ENCODE measurements at regions not wholly inside any gene's neighbourhood (a gene's known extent, or its start where the extent isn't known, plus 50 kb on each side); places are given as distances from the start of the nearest gene placed in this dataset.

GRCh38 chr3:35946121-35946853 lies 307.0 kb downstream of the ARPP21 start:
- DNase-seq (ENCODE audit: low read depth in 4 of 4, low spot score in 2 of 4): peak in 1 of 4 donors; percentile 7

DNA sequence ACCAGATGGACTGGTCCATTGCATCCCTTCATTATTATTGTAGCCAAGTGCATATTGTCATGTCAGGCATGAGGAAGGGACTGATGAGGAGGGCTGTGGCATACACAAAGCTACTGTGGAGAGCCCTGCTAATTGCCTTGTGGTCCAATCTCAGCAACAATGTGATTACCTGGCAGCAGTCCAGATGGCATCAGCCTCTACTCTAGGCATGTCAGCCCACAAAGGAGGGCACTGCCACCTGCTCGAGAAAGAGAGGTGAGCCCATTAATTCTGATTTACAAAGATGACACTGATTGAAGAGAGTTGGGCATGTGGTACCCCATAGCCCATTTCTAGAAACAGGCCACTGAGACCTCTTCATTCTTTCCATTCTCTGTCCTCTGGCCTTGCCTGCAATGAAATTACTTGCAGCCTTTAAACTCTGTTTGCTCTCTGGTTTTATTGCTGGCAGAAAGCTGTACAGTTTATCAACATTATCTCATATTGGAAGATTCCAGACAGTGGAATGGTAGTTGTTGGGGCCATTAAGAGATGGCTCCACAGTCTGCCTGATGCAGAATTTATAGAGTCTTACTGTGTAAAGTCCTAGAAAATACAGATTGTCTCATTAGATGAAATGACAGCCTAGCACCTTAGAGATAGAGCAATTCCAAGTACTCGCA lies 307.7 kb downstream of the ARPP21 start:
- no peak for DNase-seq (ENCODE audit: low read depth in 4 of 4, low spot score in 2 of 4)

GRCh38 chr3:35950021-35950420 lies 310.7 kb downstream of the ARPP21 start:
- DNase-seq (ENCODE audit: low read depth in 4 of 4, low spot score in 2 of 4): no peak

DNA sequence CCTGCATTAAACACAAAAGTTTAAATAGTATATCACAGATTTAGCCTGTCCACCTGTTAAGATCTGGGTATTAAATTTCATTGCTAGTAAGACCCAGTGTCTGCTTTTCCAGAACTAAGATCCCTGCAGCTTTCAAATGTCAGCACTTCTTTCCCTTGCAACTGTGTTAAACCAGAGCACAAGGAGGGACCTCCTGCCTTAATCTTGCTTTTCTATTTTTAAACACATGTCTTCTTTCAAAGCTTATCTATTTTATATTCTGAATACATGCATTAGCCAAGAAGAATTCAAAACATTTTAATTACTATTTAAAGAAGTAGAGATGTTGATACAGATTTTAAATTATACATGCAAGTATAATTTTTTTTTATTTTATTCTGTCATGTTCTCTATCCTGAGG lies 315.1 kb downstream of the ARPP21 start:
- no peak for DNase-seq (ENCODE audit: low read depth in 4 of 4, low spot score in 2 of 4)

DNA sequence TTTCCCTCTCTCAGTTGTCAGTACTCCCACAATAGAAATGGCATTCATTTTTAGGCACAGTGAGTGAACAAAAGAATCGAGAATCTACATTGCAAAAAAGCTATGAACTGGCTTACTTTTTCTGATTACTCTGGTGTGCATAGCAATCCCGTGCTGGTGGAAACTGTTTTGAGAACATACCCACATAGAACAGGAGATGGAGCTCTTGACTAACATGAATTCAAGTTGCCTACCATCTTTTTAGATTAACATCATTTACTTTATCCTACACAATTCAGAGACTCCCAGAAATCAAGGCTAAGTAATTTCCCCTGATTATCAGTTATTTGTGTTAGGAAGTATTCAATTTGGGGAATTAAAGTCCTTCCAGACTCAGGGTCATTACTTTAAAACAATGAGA lies 326.6 kb downstream of the ARPP21 start:
- DNase-seq (ENCODE audit: low read depth in 4 of 4, low spot score in 2 of 4): peak in 2 of 4 donors; percentile 10 to 21

- no peak for DNase-seq (ENCODE audit: low read depth in 4 of 4, low spot score in 2 of 4)
These were observed 327.5 kb downstream of the ARPP21 start for GRCh38 chr3:35966629-35967464.

DNA sequence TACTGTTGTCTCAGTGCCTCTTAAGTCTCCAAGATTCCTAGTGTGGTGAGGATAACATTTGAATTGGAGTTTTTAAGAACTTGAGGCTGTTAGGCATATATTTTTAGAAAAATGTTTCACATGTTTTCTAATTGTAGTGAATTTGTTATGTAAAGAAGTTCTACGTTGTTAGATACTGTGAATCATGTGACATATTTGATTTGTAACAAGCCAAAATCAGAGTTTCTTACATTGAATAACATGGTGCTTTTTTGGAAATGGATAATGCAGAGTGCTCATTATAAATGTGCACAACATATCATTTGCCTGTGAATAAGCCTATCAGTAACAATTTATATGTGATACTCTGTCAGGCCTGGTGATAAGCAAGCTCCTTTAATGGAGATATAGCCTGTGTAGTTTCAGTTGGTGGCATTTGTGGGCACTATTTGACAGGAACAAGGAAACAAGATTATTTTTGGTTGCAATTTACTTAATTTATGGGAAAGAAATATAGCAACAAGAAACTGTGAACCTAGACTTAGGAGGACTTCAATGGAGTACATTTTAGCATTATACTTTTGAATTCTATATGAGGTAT lies 328.8 kb downstream of the ARPP21 start:
- DNase-seq (ENCODE audit: low read depth in 4 of 4, low spot score in 2 of 4): no peak

DNA sequence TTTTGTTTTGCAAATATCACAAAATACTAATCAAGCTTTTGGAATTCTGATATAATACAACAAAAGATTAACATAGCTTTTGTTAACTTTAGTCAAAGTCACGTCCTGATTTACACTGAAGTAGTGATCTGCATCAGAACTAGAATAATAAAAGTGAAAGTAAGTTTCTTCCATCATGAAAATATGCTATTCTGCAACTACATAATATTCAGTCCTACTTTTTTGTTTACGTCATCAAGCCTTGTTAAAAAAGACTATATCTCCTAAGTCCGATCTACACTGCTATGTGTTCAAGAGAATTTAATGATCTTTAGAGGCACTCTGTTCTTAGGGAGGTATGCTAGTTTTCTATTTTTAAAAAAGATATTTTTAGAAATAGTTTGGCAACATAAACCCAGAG lies 330.1 kb downstream of the ARPP21 start:
- DNase-seq (ENCODE audit: low read depth in 4 of 4, low spot score in 2 of 4): no peak

DNA sequence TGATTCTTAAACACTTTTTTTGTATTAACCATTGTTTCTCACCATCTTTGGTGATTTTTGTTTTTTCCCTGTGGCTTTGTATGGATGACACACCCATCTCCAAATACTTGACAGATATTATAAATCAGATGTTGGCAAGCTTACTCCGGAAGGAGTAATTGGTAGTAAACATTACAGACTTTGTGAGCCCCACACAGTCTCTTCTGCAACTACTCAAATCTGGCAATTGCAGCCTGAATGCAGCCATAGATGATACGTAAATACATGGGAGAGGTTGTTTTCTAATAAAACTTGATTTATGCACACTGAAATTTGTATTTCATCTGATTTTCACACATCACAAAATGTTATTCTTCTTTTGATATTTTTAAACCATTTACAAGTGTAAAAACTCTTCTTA lies 331.5 kb downstream of the ARPP21 start:
- no peak for DNase-seq (ENCODE audit: low read depth in 4 of 4, low spot score in 2 of 4)

DNA sequence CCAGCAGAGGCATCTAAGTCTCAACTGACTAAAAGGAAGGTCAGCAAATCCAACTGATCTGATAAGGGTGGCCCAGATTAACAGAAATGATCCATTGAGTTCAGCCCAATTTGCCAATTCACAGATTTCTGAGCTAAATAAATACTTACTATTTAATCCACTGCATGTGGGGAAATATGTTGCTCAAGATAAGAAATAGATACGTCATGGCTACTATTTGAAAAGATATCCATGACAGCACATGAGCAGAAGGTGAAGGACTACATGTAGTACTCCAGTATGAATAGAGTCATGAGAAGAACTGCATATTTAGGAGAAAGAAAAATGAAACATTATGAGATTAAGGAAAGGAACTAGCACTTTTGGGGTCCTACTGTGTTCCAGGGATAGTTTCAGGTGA lies 332.4 kb downstream of the ARPP21 start:
- DNase-seq (ENCODE audit: low read depth in 4 of 4, low spot score in 2 of 4): no peak

DNA sequence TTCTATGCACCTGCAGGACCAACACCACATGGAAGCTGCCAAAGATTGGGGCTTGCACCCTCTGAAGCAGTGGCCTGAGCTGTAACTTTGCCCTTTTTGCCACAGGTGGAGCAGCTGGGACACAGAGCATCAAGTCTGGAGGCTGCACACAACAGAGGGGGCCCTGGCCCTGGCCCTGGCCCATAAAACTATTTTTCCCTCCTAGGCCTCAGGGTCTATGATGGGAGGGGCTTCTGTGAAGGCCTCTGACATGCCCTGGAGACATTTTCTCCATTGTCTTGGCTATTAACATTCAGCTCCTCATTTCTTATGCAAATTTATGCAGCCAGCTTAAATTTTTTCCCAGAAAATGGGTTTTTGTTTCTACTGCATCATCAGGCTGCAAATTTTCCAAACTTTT lies 335.5 kb downstream of the ARPP21 start:
- DNase-seq (ENCODE audit: low read depth in 4 of 4, low spot score in 2 of 4): no peak

DNA sequence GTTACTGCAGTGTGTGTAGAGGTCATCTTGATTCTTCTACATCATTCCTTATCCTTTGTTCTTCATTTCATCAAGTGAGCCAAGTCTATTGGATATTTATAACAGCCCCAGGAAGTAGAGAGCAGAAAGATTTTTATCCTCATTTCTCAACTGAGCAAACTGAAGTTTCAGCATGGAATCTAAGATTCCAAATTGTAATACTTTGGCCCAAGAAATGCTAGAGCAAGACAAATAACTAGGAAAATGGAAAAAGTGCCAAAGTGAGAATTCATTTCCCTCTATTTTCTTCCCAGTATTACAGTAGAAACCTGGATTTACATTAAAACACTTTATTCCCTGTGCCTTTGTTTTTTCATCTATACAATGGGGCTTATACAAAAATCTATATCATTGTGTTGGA lies 346.8 kb downstream of the ARPP21 start:
- DNase-seq (ENCODE audit: low read depth in 4 of 4, low spot score in 2 of 4): no peak

GRCh38 chr3:35987386-35987785 lies 348.1 kb downstream of the ARPP21 start:
- no peak for DNase-seq (ENCODE audit: low read depth in 4 of 4, low spot score in 2 of 4)

DNA sequence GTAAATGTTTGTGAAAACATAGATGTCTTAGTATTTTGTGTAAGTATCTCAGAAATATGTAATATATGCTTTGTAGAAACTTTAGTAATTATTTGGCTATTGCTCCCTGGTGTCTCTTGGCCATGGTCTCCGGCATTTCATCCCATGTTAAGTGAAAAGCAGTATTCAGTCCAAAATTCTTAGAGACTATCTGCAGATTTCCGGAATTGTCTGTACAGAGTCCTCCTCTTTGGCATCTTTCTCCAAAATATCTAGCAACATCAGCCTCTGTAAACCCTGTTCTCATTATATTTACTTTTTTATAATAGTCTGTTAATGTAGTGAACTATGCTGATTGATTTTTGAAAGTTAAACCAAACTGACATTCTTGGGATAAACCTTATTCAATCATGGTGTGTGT lies 352.7 kb downstream of the ARPP21 start:
- no peak for DNase-seq (ENCODE audit: low read depth in 4 of 4, low spot score in 2 of 4)

GRCh38 chr3:36011791-36012190 lies 368.5 kb upstream of the STAC start:
- no peak for DNase-seq (ENCODE audit: low read depth in 4 of 4, low spot score in 2 of 4)

- DNase-seq (ENCODE audit: low read depth in 4 of 4, low spot score in 2 of 4): no peak
These were observed 366.9 kb upstream of the STAC start for GRCh38 chr3:36013425-36013824.

GRCh38 chr3:36025232-36025631 lies 355.1 kb upstream of the STAC start:
- no peak for DNase-seq (ENCODE audit: low read depth in 4 of 4, low spot score in 2 of 4)

- DNase-seq (ENCODE audit: low read depth in 4 of 4, low spot score in 2 of 4): no peak
These were observed 347.9 kb upstream of the STAC start for GRCh38 chr3:36032180-36033047.

- no peak for DNase-seq (ENCODE audit: low read depth in 4 of 4, low spot score in 2 of 4)
These were observed 321.8 kb upstream of the STAC start for GRCh38 chr3:36058404-36059030.

GRCh38 chr3:36060950-36061349 lies 319.4 kb upstream of the STAC start:
- DNase-seq (ENCODE audit: low read depth in 4 of 4, low spot score in 2 of 4): no peak
